OCI-LY1 (cell line): ENCODE measurements at regions not wholly inside any gene's neighbourhood (a gene's known extent, or its start where the extent isn't known, plus 50 kb on each side); places are given as distances from the start of the nearest gene placed in this dataset.

Experiments
- EZH2 ChIP-seq: fragments of 200-600 bp; sonication (generic), shearing (Covaris generic); IDR thresholded peaks from 2 replicates; pipeline ENCODE4 v1.8.0; 2017; ENCODE audit warnings: borderline replicate concordance, mixed run types, mild to moderate bottlenecking, antibody characterized with exemption, low read length, moderate library complexity, mixed read lengths
- TF ChIP-seq, protein P1 (sequence below): fragments of 200-600 bp; sonication (generic), shearing (Covaris generic); IDR thresholded peaks from 2 replicates; pipeline ENCODE4 v1.5.1; 2017; ENCODE audit warnings: mild to moderate bottlenecking, antibody characterized with exemption, low read length, moderate library complexity, mixed read lengths

DNA sequence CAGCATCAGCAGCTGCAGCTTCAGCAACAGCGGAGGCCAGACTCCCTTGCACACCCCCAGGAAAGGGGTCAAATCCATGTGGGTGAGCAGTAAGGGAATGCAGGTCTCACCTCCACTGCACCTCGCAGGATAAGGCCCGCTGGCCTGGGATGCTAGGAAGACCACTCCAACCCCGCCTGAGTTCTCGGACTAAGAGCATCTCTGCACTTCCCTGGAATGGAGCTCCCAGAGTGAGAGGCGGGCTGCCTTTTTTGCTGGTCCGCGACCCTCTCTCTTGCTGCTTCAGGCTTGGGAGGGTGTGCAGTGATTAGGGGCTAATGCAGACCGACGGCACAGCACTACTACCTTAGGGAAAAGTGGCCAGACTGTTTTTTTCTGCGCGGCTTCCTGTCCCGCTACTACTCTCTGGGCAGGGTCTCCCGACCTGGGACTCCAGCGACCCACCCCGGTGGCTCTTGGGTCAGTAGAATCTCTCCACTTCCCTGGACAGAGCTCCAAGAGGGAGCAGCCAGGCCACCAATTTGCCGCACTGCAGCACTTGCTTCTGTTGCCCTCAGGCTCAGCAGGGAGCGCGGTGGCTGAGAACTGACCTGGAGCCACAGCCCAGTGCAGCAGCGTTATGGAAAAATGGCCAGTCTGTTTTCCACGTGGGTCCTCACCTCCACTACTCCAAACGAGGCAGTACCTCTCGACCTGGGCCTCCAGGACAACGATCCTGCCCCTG lies 480.4 kb downstream of the CDH8 start:
- TF ChIP-seq, protein P1, sequence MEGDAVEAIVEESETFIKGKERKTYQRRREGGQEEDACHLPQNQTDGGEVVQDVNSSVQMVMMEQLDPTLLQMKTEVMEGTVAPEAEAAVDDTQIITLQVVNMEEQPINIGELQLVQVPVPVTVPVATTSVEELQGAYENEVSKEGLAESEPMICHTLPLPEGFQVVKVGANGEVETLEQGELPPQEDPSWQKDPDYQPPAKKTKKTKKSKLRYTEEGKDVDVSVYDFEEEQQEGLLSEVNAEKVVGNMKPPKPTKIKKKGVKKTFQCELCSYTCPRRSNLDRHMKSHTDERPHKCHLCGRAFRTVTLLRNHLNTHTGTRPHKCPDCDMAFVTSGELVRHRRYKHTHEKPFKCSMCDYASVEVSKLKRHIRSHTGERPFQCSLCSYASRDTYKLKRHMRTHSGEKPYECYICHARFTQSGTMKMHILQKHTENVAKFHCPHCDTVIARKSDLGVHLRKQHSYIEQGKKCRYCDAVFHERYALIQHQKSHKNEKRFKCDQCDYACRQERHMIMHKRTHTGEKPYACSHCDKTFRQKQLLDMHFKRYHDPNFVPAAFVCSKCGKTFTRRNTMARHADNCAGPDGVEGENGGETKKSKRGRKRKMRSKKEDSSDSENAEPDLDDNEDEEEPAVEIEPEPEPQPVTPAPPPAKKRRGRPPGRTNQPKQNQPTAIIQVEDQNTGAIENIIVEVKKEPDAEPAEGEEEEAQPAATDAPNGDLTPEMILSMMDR = no peak
- no peak for TF ChIP-seq EZH2
